GM12878 (cell line): ENCODE measurements at regions not wholly inside any gene's neighbourhood (a gene's known extent, or its start where the extent isn't known, plus 50 kb on each side); places are given as distances from the start of the nearest gene placed in this dataset.

ENCODE experiments used
- ATAC-seq: fragments of 200-7000 bp; cut with Tn5 transposase; 3 replicates; pipeline ENCODE4 v1.9.1; 2020; ENCODE audit warnings: mild to moderate bottlenecking, moderate library complexity
- BruUV-seq: library from RNA; stranded (reverse); fragments of 400-500 nt; replicated peaks from 2 replicates; lab custom pipeline; 2021; lab: Mats Ljungman, UMichigan
- CTCF ChIA-PET: fragments of 300-600 bp; sonication (Branson Sonifier 250); formaldehyde crosslinking; extraction: SDS; loops from one replicate; lab custom pipeline; 2021; ENCODE audit warnings: inconsistent platforms; lab: Yijun Ruan, JAX
- POLR2A ChIA-PET: fragments of 350-600 bp; formaldehyde crosslinking; extraction: SDS; loops from one replicate; lab custom pipeline; 2021; ENCODE audit warnings: inconsistent platforms; lab: Charles Lee
- RAD21 ChIA-PET: fragments of 300-600 bp; sonication (Branson Sonifier 250); formaldehyde crosslinking; loops from one replicate; lab custom pipeline; 2023; ENCODE audit warnings: antibody characterized with exemption; ENCODE audit not compliant: unreplicated experiment; lab: Charles Lee
- SMC1A ChIA-PET: fragments of 300-600 bp; sonication (Branson Sonifier 250); formaldehyde crosslinking; loops from one replicate; lab custom pipeline; 2023; ENCODE audit not compliant: unreplicated experiment, uncharacterized antibody; lab: Charles Lee
- DNase-seq: peaks from one replicate; pipeline ENCODE4 v3.0.0-alpha.2; 2011; ENCODE audit warnings: low read depth, low spot score
- FAIRE-seq: peaks from 3 replicates; lab custom pipeline; 2011; peaks lifted over from hg19 to GRCh38; lab: Jason Lieb, UNC
- H2AFZ ChIP-seq: 2 replicates; pipeline ENCODE4 v1.6.0; 2011; ENCODE audit warnings: low read depth, low read length, control low read depth; ENCODE audit not compliant: control insufficient read depth
- H3K27ac ChIP-seq: 2 replicates; pipeline ENCODE4 v1.5.1; 2011; ENCODE audit warnings: control low read depth; ENCODE audit not compliant: control insufficient read depth, insufficient read depth
- H3K27me3 ChIP-seq, 2 experiments: replicated peaks in 1 of 2; 2 replicates each; pipeline versions ENCODE4 v1.6.0 to v1.6.1; 2011; ENCODE audit warnings: low read length in 1 of 2; ENCODE audit not compliant: control insufficient read depth in 2 of 2, insufficient read depth in 2 of 2
- H3K36me3 ChIP-seq, 2 experiments: 2 replicates each; pipeline ENCODE4 v1.5.1; 2011; ENCODE audit warnings: low read length in 1 of 2; ENCODE audit not compliant: control insufficient read depth in 2 of 2, insufficient read depth in 2 of 2
- H3K4me1 ChIP-seq: 2 replicates; pipeline ENCODE4 v1.6.1; 2011; ENCODE audit warnings: mild to moderate bottlenecking, low read length, moderate library complexity, mixed read lengths; ENCODE audit not compliant: control insufficient read depth, insufficient read depth
- H3K4me2 ChIP-seq: 2 replicates; pipeline ENCODE4 v1.6.0; 2011; ENCODE audit warnings: control low read depth; ENCODE audit not compliant: control insufficient read depth, insufficient read depth
- H3K4me3 ChIP-seq: fragments of 200-600 bp; sonication (generic); 2 replicates; pipeline ENCODE4 v1.5.1; 2016
- H3K79me2 ChIP-seq: 2 replicates; pipeline ENCODE4 v1.6.0; 2011; ENCODE audit warnings: low read length; ENCODE audit not compliant: control insufficient read depth, insufficient read depth
- H3K9ac ChIP-seq: 2 replicates; pipeline ENCODE4 v1.8.0; 2011; ENCODE audit warnings: low read length, control low read depth, mixed read lengths; ENCODE audit not compliant: control insufficient read depth, insufficient read depth
- H3K9me3 ChIP-seq: replicated peaks from 3 replicates; pipeline ENCODE4 v1.5.1; 2011; ENCODE audit warnings: mild to moderate bottlenecking, low read length; ENCODE audit not compliant: control insufficient read depth, insufficient read depth
- H4K20me1 ChIP-seq: 2 replicates; pipeline ENCODE4 v1.6.0; 2011; ENCODE audit not compliant: control insufficient read depth, insufficient read depth
- CBX3 ChIP-seq: fragments of 200-600 bp; sonication (generic); IDR thresholded peaks from 2 replicates; pipeline ENCODE4 v1.6.1; 2016; ENCODE audit warnings: low read depth, borderline replicate concordance
- CEBPB ChIP-seq, 2 experiments: fragments of 150-350 bp in 1 of 2; IDR thresholded peaks; 2 replicates each; pipeline ENCODE4 v1.6.1; 2012 to 2014; ENCODE audit warnings: low read depth in 2 of 2, low read length in 2 of 2, borderline replicate concordance in 1 of 2, inconsistent platforms in 1 of 2
- CREB1 ChIP-seq: IDR thresholded peaks from 2 replicates; pipeline ENCODE4 v1.6.1; 2012; ENCODE audit warnings: low read depth, mild to moderate bottlenecking, inconsistent platforms
- MXI1 ChIP-seq: fragments of 150-350 bp; IDR thresholded peaks from 2 replicates; pipeline ENCODE4 v1.6.1; 2011; ENCODE audit warnings: low read depth, mild to moderate bottlenecking, inconsistent platforms, low read length, improper control_type of control experiment
- NFYB ChIP-seq: IDR thresholded peaks from 2 replicates; pipeline ENCODE4 v1.6.1; 2011; ENCODE audit warnings: low read depth, mild to moderate bottlenecking, low read length, improper control_type of control experiment, moderate library complexity; ENCODE audit not compliant: insufficient read depth
- PAX5 ChIP-seq: IDR thresholded peaks from 2 replicates; pipeline ENCODE4 v1.6.1; 2011; ENCODE audit warnings: low read depth, low read length, borderline replicate concordance
- RAD51 ChIP-seq: fragments of 450-650 bp; IDR thresholded peaks from 2 replicates; pipeline ENCODE4 v1.6.1; 2016; ENCODE audit warnings: moderate library complexity, mild to moderate bottlenecking, inconsistent platforms
- SREBF2 ChIP-seq: IDR thresholded peaks from 2 replicates; pipeline ENCODE4 v1.6.1; 2012; ENCODE audit warnings: mild to moderate bottlenecking, low read length
- TARDBP ChIP-seq: IDR thresholded peaks from 2 replicates; pipeline ENCODE4 v1.6.1; 2016; ENCODE audit warnings: borderline replicate concordance
- WRNIP1 ChIP-seq: IDR thresholded peaks from 2 replicates; pipeline ENCODE4 v1.6.1; 2011; ENCODE audit warnings: low read depth, low read length, improper control_type of control experiment, borderline replicate concordance
- ZNF24 ChIP-seq: fragments of 450-650 bp; IDR thresholded peaks from 2 replicates; pipeline ENCODE4 v1.6.1; 2017; ENCODE audit warnings: antibody characterized with exemption, mild to moderate bottlenecking
- WGBS: methylation state at CpG from one replicate; pipeline ENCODE4 v1.1.6; 2016; ENCODE audit warnings: low lambda C conversion rate; ENCODE audit not compliant: insufficient replicate concordance, insufficient coverage; ENCODE audit errors: missing lambda C conversion rate; 5-methylcytosine and 5-hydroxymethylcytosine counted together
- in situ Hi-C: fragments of 300-500 bp; cut with MboI; formaldehyde crosslinking; loops from 9 replicates; pipeline ENCODE4 v1.14.3; 2018; ENCODE audit warnings: mixed read lengths
- intact Hi-C: fragments of 100-400 bp; cut with micrococcal nuclease; formaldehyde crosslinking; loops from one replicate; pipeline ENCODE4 v1.14.2; 2022; ENCODE audit not compliant: unreplicated experiment
- TF ChIP-seq, protein P1 (sequence below): fragments of 450-650 bp; IDR thresholded peaks from 2 replicates; pipeline ENCODE4 v1.6.1; 2017; ENCODE audit warnings: mild to moderate bottlenecking, low read depth, inconsistent platforms; ENCODE audit not compliant: poor library complexity, severe bottlenecking
- TF ChIP-seq, protein P2 (sequence below): IDR thresholded peaks from 2 replicates; pipeline ENCODE4 v1.6.1; 2011; ENCODE audit warnings: low read depth, mild to moderate bottlenecking, low read length, moderate library complexity, borderline replicate concordance; ENCODE audit errors: extremely low read depth

DNA sequence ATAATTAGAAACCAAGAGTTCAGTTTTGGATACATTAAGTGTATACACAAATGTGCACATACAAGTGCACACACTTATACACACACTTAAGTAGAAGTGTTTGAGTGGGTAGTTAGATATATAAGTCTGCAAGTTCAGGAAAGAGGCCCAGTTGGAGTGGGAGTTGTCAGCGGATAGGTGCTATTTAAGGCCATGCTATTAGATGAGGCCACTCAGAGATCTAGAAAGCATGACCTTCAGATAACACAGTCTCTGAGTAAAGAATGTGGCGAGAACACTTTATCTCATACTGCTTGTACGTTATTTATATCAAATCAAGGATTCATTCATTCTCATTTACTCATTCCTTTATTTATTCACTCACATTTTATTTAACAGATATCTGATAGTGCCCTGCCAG is 206.2 kb downstream of the POSTN start:
- WGBS: 13% methylated on average over 3 of the region's 3 CpGs
- SMC1A ChIA-PET: no interaction called here

More for the DNA sequence above, 206.2 kb downstream of the POSTN start:
- FAIRE-seq: no peak
- POLR2A ChIA-PET: no interaction called here
- no peaks in the 10 kb centered on the region for H3K36me3 ChIP-seq
- H2AFZ ChIP-seq: no peak overlapping the region
- CTCF ChIA-PET: no interaction called here
- RAD21 ChIA-PET: no interaction called here
- intact Hi-C loops: no loop called here
- no peak overlapping the region for H3K4me2 ChIP-seq
- no TSS peak for BruUV-seq
- in situ Hi-C loops: no loop called here
- no peak for ATAC-seq
- no peaks in the 10 kb centered on the region for H3K9me3 ChIP-seq
- no peak overlapping the region for H3K9ac ChIP-seq
- H3K27me3 ChIP-seq: no peaks in the 10 kb centered on the region
- no peaks in the 10 kb centered on the region for H4K20me1 ChIP-seq
- H3K79me2 ChIP-seq: no peaks in the 10 kb centered on the region
- TF ChIP-seq CREB1: no peak
- TF ChIP-seq, protein P1, sequence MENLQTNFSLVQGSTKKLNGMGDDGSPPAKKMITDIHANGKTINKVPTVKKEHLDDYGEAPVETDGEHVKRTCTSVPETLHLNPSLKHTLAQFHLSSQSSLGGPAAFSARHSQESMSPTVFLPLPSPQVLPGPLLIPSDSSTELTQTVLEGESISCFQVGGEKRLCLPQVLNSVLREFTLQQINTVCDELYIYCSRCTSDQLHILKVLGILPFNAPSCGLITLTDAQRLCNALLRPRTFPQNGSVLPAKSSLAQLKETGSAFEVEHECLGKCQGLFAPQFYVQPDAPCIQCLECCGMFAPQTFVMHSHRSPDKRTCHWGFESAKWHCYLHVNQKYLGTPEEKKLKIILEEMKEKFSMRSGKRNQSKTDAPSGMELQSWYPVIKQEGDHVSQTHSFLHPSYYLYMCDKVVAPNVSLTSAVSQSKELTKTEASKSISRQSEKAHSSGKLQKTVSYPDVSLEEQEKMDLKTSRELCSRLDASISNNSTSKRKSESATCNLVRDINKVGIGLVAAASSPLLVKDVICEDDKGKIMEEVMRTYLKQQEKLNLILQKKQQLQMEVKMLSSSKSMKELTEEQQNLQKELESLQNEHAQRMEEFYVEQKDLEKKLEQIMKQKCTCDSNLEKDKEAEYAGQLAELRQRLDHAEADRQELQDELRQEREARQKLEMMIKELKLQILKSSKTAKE: no peak
- TF ChIP-seq SREBF2: no peak
- TF ChIP-seq NFYB: no peak
- TF ChIP-seq CEBPB (IDR thresholded peaks at IDR 0.05; ENCODE audit: borderline replicate concordance in 1 of 2, low read depth in 2 of 2, low read length in 2 of 2): no peak
- no peak for TF ChIP-seq ZNF24
- no peak for TF ChIP-seq RAD51
- TF ChIP-seq WRNIP1: no peak
- TF ChIP-seq TARDBP: no peak
- no peak for TF ChIP-seq MXI1
- TF ChIP-seq, protein P2, sequence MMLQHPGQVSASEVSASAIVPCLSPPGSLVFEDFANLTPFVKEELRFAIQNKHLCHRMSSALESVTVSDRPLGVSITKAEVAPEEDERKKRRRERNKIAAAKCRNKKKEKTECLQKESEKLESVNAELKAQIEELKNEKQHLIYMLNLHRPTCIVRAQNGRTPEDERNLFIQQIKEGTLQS: no peak
- no peak for TF ChIP-seq PAX5
- TF ChIP-seq CBX3: no peak
- H3K27ac ChIP-seq: no peak overlapping the region
- no peak for DNase-seq
- no peak overlapping the region for H3K4me3 ChIP-seq
- H3K4me1 ChIP-seq: no peaks in the 10 kb centered on the region
